ENCODE measurements at regions not wholly inside any gene's neighbourhood (a gene's known extent, or its start where the extent isn't known, plus 50 kb on each side); places are given as distances from the start of the nearest gene placed in this dataset.

GRCh38 chr1:171433451-171433850, 51.9 kb upstream of the PRRC2C start:
- TF ChIP-seq CTCF (IDR thresholded peaks at IDR 0.05 in 2 of 3, conservative IDR thresholded peaks at IDR 0.05 in 1 of 3; ENCODE audit: control insufficient read depth in 2 of 3, extremely low read depth in 1 of 3, insufficient read depth in 1 of 3, low read depth in 3 of 3, low read length in 3 of 3): no peak
- no peak for TF ChIP-seq YY1 (IDR thresholded peaks at IDR 0.05; ENCODE audit: low read depth, low read length)
- no peak for TF ChIP-seq POLR2AphosphoS5 (IDR thresholded peaks at IDR 0.05; ENCODE audit: low read length)
- TF ChIP-seq ZSCAN29 (IDR thresholded peaks at IDR 0.05): no peak
- no peak for TF ChIP-seq EZH2 (IDR thresholded peaks at IDR 0.05; ENCODE audit: borderline replicate concordance, control insufficient read depth, low read depth, low read length)
- TF ChIP-seq ZNF207 (IDR thresholded peaks at IDR 0.05; ENCODE audit: borderline replicate concordance): no peak

Measured in GM12878 (cell line).